Left forelimb (tissue), 1 donor: ENCODE measurements at regions not wholly inside any gene's neighbourhood (a gene's known extent, or its start where the extent isn't known, plus 50 kb on each side); places are given as distances from the start of the nearest gene placed in this dataset.
"Not testable (repeated sequence)": the region's sequence is repeated elsewhere in the genome, so short reads cannot be mapped to it uniquely, and the experiment has no call there.

Experiments used
- DNase-seq: peaks from one replicate; pipeline ENCODE4 v3.0.0-alpha.2; 2018; ENCODE audit warnings: low spot score

- DNase-seq: no peak
Observed at GRCh38 chr13:65155861-65156260, 2074.3 kb downstream of the PCDH9 start.

- DNase-seq: no peak
Observed at GRCh38 chr13:65154661-65155447, 2075.3 kb downstream of the PCDH9 start.

DNA sequence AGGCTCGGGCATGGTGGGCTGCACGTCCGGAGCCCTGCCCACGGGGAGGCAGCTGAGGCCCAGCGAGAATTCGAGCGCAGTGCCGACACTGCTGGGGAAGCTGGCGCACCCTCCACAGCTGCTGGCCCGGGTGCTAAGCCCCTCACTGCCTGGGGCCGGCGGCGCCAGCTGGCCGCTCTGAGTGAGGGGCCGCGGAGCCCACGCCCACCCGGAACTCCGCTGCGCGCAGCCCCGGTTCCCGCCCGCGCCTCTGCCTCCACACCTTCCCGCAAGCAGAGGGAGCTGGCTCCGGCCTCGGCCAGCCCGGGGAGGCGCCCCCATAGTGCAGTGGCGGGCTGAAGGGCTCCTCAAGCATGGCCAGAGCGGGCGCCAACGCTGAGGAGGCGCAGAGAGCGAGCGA lies 2080.4 kb downstream of the PCDH9 start:
- no peak for DNase-seq

- no peak for DNase-seq
Observed at GRCh38 chr13:65143920-65144319, 2086.2 kb downstream of the PCDH9 start.

DNA sequence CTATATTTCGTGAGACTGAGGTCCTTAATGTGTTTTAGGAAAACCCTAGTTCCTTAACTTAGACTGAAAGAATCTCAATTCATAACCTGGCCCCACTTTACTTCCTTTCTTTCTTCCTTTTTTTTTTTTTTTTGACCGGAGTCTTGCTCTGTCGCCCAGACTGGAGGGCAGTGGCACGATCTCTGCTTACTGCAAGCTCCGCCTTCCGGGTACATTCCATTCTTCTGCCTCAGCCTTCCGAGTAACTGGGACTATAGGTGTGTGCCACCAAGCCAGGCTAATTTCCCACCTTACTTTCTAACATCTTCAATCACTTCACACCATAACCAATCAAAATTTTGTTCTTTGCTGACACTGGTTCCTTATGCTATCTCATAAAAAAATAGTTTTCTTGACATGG lies 2097.0 kb downstream of the PCDH9 start:
- no peak for DNase-seq

DNA sequence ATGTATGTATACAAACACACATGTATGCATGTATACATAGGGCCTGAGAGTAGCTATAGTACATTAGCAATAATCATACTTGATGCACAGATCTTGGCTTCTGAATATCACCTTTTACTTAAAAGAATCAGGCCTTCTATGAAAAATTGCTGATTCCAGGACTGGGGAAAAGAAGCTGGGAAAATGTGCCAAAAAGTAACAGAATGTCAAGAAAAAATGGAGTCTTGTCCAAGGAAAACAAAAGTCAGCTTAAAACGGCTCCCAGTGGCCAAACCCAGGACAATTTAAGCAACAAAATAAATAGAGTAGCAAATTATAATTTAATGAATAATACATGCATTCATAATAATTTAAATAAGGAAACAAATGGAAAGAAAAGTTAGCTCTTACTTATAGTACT lies 2104.9 kb downstream of the PCDH9 start:
- no peak for DNase-seq

- no peak for DNase-seq
Observed at GRCh38 chr13:65112531-65112941, 2117.6 kb downstream of the PCDH9 start.

DNA sequence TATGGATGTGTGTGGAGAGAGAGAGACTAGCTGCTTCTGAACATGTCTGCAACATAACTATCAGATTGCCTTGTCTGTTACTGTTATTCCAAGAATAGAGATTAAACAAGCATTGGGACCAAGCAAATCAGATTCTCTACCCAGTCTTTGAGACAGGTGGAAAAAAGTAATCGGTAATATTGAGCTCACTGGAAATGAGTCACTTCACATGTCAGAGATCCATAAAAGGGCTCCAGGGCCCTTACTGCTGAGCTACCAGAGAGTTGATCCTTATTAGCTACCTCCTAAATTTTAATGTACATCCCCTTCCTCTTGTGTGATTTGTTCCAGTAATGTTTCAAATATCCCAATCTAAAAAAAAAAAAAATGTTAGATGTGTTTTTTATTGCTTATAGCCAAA lies 2118.0 kb downstream of the PCDH9 start:
- no peak for DNase-seq

DNA sequence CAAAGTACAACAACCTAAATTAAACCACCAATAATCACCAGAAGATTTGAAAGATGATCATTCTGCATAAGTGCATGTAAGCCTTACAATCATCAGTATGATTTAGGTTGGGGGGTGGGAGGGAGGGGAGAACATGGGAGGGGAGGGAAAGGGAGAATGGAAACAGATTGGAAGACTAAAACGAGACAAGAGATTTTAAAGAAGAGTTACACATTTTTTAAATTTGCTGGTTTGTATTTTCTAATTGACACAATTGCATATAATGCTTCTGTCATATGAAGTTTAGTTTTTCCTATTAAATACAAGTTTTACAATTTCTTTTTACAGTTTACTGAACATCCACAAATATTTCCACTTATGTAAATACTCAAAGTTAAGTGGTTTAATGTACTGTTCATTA lies 2118.9 kb downstream of the PCDH9 start:
- no peak for DNase-seq

- DNase-seq: not testable (repeated sequence)
Observed at GRCh38 chr13:65104436-65104835, 2125.7 kb downstream of the PCDH9 start.

GRCh38 chr13:65103351-65103750 lies 2126.8 kb downstream of the PCDH9 start:
- no peak for DNase-seq

- no peak for DNase-seq
Observed at GRCh38 chr13:65095161-65096082, 2134.7 kb downstream of the PCDH9 start.

GRCh38 chr13:65093357-65093756 lies 2136.8 kb downstream of the PCDH9 start:
- no peak for DNase-seq

- DNase-seq: no peak
Observed at GRCh38 chr13:65091031-65091430, 2139.1 kb downstream of the PCDH9 start.

GRCh38 chr13:65090186-65090585 lies 2139.9 kb downstream of the PCDH9 start:
- DNase-seq: no peak

GRCh38 chr13:65088906-65089305 lies 2141.2 kb downstream of the PCDH9 start:
- no peak for DNase-seq

- no peak for DNase-seq
Observed at GRCh38 chr13:65085977-65086376, 2144.2 kb downstream of the PCDH9 start.

- no peak for DNase-seq
Observed at GRCh38 chr13:65074248-65074647, 2155.9 kb downstream of the PCDH9 start.

- DNase-seq: no peak
Observed at GRCh38 chr13:65064967-65065366, 2165.2 kb downstream of the PCDH9 start.

- no peak for DNase-seq
Observed at GRCh38 chr13:65063753-65064152, 2166.4 kb downstream of the PCDH9 start.

GRCh38 chr13:65057986-65058385 lies 2172.2 kb downstream of the PCDH9 start:
- DNase-seq: no peak

- no peak for DNase-seq
Observed at GRCh38 chr13:65054277-65054676, 2175.9 kb downstream of the PCDH9 start.

GRCh38 chr13:65036999-65037398 lies 2193.1 kb downstream of the PCDH9 start:
- DNase-seq: no peak
